ENCODE measurements at regions not wholly inside any gene's neighbourhood (a gene's known extent, or its start where the extent isn't known, plus 50 kb on each side); places are given as distances from the start of the nearest gene placed in this dataset.

DNA sequence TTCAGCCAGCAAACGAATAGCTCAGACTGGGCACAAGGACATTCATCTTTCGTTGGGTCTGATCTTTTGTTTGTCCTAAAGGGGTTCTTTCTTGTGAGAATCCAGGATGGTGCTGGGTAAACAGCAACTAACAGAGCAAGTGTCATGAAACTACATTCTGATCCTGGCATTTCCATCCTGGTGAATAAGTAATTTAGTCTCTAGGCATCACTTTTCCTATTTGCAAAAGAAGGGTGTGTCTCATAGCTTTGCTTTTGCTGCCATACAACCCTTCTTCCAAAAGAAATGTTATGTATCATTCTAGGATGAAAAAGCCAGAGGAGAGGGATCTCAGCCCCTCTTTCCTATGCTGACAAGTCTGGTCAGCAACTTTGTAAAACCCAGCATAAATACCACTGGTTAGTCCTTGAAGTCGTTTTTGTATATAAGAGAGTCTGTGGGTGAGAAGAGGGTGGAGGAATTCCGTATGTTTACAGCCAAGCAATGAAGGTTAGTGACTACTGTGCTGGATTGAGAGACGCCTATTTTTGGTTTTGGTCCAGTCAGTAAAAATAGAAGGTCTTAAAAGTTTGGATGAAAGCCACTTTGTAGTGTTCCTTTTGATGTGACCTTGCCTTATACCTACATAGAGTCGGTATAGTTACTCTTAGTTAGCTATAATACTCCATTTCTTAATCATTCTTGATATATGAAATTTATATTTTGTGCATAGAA, 88.4 kb upstream of the SLC25A13 start:
- no peak for DNase-seq (ENCODE audit: low read depth)

DNA sequence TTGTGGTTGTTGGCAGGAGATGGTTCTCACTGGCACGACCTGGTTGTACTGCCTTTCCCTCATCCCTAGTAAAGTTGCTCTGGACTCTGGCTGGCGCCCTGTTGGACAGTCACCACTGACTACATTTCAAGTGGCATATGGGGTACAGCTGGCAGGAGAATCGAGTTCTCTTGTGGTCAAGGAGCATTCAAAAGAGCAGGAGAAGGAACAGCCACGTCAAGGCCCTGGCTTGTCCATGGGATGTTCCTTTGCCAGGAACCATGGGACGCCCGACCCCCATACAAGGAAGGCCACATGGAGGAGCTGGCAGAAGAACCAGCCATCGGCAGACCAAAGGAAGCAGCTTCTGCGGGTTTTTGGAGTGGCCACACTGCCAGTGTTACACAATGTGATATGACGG, 87.0 kb upstream of the SLC25A13 start:
- DNase-seq (ENCODE audit: low read depth): no peak

DNA sequence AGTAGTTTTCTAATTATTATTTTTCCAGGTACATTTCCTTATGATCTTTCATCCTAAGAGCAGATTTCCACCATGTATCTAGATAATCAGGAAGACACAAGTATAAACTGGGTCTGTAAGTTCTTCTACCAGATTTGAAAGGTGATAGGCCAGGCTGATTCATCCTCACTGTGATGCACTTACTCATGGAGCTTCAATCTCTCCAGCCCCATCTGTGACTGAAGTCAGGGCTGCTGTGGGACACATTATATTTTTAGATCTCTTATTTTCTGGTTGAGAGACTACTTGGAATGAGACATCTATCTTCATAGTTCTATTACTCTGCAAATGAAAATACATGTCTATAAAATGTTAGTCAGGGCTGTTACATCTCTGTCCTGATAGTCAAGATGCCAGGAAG, 85.5 kb upstream of the SLC25A13 start:
- DNase-seq (ENCODE audit: low read depth): no peak

DNA sequence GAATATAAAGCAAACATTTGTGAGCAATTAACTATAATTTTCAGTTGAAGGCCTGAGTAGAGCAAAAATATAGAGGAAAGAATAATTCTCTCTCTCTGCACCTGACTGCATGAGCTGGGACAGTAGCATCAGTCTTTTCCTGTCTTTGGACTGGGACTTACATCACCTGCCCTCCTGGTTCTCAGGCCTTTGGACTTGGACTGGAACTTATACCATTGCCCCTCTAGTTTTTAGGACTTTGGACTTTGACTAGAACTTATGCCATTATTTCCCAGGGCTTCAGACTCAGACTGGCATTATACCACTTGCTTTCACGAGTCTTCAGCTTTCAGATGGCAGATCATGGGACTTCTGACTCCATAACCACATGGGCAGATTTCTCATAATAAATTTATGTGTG, 81.0 kb upstream of the SLC25A13 start:
- no peak for DNase-seq (ENCODE audit: low read depth)

DNA sequence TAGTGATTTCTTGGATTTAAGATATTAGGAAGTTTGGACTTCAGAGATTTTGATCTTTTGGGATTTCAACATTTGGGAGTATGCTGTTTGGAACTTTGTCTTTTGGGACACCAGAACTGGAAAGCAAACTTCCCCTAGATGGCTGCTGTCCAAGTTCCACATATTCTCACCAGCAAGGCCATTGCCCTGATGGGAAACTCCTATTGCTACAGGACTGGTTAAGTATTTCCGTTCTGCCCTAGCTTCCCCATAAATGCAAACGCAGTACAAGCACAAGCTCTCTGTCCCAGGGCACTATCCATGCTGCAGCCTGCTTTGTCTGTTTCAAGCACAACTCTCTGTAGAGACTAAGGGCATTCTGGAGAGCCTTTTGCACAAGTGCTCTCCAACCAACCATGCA, 79.3 kb upstream of the SLC25A13 start:
- DNase-seq (ENCODE audit: low read depth): no peak

DNA sequence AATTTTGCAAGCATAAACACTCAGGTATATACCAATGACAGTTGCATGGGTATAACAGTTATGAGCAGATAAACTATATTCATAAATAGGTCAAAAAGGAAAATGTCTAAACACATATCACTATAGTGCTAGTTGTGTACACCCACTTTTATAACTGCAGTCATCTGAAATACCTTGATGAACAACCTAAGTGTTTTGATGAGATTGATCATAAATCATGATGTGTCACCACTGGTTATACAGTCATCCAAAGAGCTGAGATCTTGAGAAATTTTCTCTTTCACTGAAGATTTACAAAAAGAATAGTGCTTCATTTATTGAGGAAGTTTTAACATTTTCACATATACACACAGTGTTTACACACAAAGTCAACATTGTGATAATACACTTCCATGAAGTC, 78.6 kb upstream of the SLC25A13 start:
- DNase-seq (ENCODE audit: low read depth): no peak

DNA sequence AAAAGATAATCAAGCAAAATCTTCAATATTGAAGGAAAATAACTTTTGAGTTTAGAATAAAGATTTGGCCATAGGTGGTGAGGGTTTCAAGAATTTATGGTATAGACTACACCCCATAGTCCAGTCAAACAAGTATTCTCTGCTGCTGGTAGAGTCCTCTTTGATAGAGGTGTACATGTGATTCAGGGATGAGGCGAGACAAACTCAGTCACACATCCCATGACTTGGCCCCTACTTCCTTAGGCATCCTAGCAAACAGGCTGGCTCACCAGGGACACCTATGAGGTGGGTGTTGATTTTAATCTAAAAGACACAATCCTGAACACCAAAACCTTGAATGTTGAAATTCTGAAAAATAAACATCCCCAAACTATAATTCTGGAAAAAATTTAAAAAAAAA, 78.1 kb upstream of the SLC25A13 start:
- no peak for DNase-seq (ENCODE audit: low read depth)

DNA sequence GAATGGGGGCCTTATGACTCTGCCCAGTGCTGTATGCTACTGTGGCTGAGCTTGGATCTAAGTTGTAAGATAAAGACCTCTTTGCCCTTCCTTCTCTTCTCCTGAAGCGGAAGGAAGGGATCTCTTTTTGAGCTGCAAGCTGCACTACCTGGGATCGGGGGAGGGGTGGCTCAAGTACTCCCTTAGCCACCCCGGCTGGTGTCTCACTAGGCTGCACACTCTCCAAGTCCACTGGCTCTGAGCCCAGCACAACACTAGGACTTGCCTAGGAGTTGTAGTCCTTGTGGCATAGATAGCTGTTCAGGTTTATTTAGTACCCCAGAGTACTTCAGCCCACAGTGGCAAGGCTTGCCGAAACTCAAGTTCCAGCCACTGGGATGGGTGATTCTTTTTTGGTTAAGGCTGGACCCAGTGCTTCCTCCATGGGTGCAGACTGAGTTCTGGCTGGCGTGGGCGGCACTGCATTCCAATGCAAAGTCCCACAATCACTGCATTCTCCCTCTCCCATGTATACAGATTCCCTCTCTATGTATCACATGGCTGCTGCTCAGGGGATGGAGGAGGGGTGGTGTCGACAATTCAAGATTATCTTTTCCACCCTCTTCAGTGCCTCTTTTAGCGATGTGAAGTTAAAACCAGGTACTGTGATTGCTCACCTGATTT, 76.2 kb upstream of the SLC25A13 start:
- no peak for DNase-seq (ENCODE audit: low read depth)

DNA sequence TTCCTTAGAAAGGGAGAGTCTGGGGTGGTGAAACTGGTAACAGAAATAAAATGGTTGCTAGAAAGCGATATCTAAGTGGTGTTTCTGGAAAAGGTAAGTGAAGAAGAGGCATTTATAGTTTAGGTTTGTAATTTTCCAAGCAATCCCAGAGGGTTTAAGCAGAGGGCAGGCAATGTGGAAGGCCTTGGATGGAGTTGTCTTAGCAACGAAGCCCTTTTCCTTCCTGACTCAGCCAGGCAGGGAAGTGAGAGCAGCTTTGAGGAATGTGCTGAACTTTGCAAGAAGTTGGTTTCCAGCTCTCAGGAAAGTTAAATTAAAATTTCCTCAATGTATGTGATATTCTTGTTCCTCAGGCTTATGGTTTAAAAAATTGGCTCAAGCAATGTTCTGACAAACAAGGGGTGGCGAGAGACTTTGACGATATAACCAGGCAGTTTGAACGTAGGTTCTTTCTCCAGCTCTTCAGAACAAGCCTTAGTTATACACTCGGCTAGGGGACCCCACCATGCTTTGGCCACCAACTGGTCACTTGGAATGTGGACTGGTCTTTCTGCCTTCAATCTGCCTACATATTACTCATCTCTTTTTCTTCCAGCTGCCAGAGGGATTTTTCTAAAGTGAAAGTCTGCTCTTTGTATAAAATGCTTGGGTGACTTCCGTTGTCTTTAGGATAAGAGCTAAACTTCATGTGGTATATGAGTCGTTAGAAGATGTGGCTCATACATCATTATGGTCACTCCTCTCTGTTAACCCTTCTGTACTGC, 66.9 kb upstream of the SLC25A13 start:
- peak; percentile 49 for DNase-seq (ENCODE audit: low read depth)

DNA sequence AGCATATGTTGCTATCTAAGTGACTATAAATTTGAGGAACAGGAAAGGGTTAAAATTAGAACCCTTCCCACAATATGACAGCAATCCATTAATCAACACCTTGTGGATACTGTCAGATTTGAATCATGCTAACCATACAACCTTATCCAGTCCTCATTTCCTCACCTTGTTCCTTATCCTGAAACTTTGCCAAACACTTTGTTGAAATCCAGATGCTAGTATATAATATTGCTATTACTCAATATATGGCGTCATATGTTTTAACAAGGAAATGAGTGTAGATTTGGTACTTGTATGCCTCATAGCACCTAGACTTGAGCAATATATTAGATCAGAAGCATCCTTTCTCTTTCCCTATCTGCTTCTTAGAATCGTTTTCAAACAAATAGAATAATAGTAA, 66.3 kb upstream of the SLC25A13 start:
- DNase-seq (ENCODE audit: low read depth): no peak

DNA sequence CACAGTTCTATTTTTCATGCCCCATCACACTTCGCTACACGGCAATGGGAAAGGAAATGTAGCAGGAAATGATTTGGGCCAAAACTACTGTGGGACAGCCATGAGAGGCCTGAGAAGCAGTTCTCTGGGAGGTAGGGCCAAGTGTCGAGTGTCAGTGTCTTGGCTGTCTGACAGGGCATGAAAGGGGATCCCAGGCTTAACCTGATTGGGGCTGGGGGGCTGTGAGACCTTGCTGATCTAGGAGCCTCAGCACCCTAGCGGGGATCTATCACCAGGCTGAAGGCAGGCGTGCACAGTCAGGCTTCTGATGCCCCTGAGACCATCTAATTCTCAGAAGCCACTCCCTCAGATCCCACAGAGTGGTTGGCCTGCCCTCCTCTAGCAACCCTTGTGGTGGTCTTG, 58.2 kb upstream of the SLC25A13 start:
- no peak for DNase-seq (ENCODE audit: low read depth)

DNA sequence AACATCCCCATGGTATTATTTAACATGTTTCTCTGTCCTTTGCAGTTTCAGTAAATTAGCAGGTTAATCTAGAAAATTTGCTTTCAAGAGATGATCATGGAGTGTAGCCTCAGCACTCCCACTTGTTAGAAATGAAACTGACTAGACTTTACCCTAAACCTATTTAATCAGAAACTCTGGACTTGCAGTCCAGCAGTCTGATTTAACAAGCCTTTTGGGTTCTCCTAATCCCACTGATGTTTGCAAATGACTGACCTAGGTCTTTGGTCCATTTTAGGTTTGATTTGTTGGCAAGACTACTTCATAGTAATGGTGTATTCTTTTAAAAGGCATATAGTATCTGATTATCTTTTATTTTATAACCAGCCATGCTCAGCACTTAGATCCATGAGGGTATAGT, 55.5 kb upstream of the SLC25A13 start:
- DNase-seq (ENCODE audit: low read depth): no peak

Data from GM04503 (cell line).